ENCODE measurements at regions not wholly inside any gene's neighbourhood (a gene's known extent, or its start where the extent isn't known, plus 50 kb on each side); places are given as distances from the start of the nearest gene placed in this dataset.

DNA sequence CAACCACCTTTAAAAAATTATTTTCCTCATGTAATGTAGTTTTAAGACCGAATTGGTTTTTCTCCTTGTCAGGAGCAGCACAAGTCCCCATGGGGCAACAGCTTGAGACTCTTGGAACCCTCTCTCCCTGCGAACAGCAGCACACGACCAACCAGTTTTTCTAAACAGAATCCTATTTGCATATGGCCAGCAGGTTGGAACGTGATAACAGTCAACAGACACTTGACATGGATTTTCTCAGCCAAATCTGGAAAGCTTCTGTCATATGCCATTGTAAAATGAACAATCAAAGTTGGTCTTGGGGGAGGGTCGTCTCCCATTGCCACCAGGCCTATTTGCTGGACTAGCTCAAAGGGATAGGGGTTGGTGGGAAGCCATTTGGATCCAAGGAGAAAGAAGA lies 1915.0 kb upstream of the FLRT2 start:
- TF ChIP-seq, protein P1, sequence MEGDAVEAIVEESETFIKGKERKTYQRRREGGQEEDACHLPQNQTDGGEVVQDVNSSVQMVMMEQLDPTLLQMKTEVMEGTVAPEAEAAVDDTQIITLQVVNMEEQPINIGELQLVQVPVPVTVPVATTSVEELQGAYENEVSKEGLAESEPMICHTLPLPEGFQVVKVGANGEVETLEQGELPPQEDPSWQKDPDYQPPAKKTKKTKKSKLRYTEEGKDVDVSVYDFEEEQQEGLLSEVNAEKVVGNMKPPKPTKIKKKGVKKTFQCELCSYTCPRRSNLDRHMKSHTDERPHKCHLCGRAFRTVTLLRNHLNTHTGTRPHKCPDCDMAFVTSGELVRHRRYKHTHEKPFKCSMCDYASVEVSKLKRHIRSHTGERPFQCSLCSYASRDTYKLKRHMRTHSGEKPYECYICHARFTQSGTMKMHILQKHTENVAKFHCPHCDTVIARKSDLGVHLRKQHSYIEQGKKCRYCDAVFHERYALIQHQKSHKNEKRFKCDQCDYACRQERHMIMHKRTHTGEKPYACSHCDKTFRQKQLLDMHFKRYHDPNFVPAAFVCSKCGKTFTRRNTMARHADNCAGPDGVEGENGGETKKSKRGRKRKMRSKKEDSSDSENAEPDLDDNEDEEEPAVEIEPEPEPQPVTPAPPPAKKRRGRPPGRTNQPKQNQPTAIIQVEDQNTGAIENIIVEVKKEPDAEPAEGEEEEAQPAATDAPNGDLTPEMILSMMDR (IDR thresholded peaks at IDR 0.05), result no peak
- TF ChIP-seq POLR2A (IDR thresholded peaks at IDR 0.05) (no peak), POLR2AphosphoS5 (IDR thresholded peaks at IDR 0.05) (no peak), EP300 (IDR thresholded peaks at IDR 0.05) (no peak)

Measured in sigmoid colon (tissue), 4 donors.